ENCODE measurements at regions not wholly inside any gene's neighbourhood (a gene's known extent, or its start where the extent isn't known, plus 50 kb on each side); places are given as distances from the start of the nearest gene placed in this dataset.
"Not testable (repeated sequence)": the region's sequence is repeated elsewhere in the genome, so short reads cannot be mapped to it uniquely, and the experiment has no call there.

- DNase-seq (ENCODE audit: missing footprints) = no peak
- intact Hi-C loops (cut with DNase I) = no loop called here
- no peak for ATAC-seq
Measured at GRCh38 chr10:117492504-117492903, 50.0 kb upstream of the EMX2 start.

- DNase-seq (ENCODE audit: missing footprints) = no peak
- intact Hi-C loops (cut with DNase I) = no loop called here
- no peak for ATAC-seq
Measured at GRCh38 chr10:117488004-117488403, 54.5 kb upstream of the EMX2 start.

GRCh38 chr10:117486606-117487005 is 55.9 kb upstream of the EMX2 start:
- intact Hi-C loops (cut with DNase I) = no loop called here
- ATAC-seq = no peak
- DNase-seq (ENCODE audit: missing footprints) = no peak

- DNase-seq (ENCODE audit: missing footprints) (no peak), ATAC-seq (no peak)
- intact Hi-C loops (cut with DNase I) = no loop called here
Measured at GRCh38 chr10:117483056-117483590, 59.4 kb upstream of the EMX2 start.

GRCh38 chr10:117481011-117481410 is 61.5 kb upstream of the EMX2 start:
- intact Hi-C loops (cut with DNase I); ATAC-seq: not testable (repeated sequence)

GRCh38 chr10:117480097-117480496 is 62.4 kb upstream of the EMX2 start:
- ATAC-seq = no peak
- DNase-seq (ENCODE audit: missing footprints) = no peak
- intact Hi-C loops (cut with DNase I) = no loop called here

More at GRCh38 chr10:117481011-117481410, 61.5 kb upstream of the EMX2 start:
- not testable (repeated sequence) for DNase-seq (ENCODE audit: missing footprints)

GRCh38 chr10:117477961-117478670 is 64.4 kb upstream of the EMX2 start:
- no peak for ATAC-seq
- no peak for DNase-seq (ENCODE audit: missing footprints)
- intact Hi-C loops (cut with DNase I) = no loop called here

- ATAC-seq (peak; percentile 96), DNase-seq (ENCODE audit: missing footprints) (no peak)
- intact Hi-C loops (cut with DNase I) = no loop called here
Measured at GRCh38 chr10:117477211-117477947, 65.2 kb upstream of the EMX2 start.

- DNase-seq (ENCODE audit: missing footprints) (no peak), ATAC-seq (peak; percentile 40)
- intact Hi-C loops (cut with DNase I) = no loop called here
Measured at GRCh38 chr10:117476716-117477115, 65.8 kb upstream of the EMX2 start.

GRCh38 chr10:117476281-117476680 is 66.3 kb upstream of the EMX2 start:
- no peak for DNase-seq (ENCODE audit: missing footprints)
- ATAC-seq = no peak
- intact Hi-C loops (cut with DNase I) = no loop called here

- DNase-seq (ENCODE audit: missing footprints) (no peak), ATAC-seq (no peak)
- intact Hi-C loops (cut with DNase I) = no loop called here
Measured at GRCh38 chr10:117472872-117473271, 69.7 kb upstream of the EMX2 start.

- DNase-seq (ENCODE audit: missing footprints) = no peak
- no peak for ATAC-seq
- intact Hi-C loops (cut with DNase I) = no loop called here
Measured at GRCh38 chr10:117471344-117471874, 71.1 kb upstream of the EMX2 start.

- no peak for ATAC-seq
- DNase-seq (ENCODE audit: missing footprints) = no peak
- intact Hi-C loops (cut with DNase I) = no loop called here
Measured at GRCh38 chr10:117470733-117471132, 71.8 kb upstream of the EMX2 start.

- intact Hi-C loops (cut with DNase I) = no loop called here
- ATAC-seq = no peak
- no peak for DNase-seq (ENCODE audit: missing footprints)
Measured at GRCh38 chr10:117468665-117469064, 73.9 kb upstream of the EMX2 start.

GRCh38 chr10:117464176-117464575 is 78.4 kb upstream of the EMX2 start:
- ATAC-seq = no peak
- no peak for DNase-seq (ENCODE audit: missing footprints)
- intact Hi-C loops (cut with DNase I) = no loop called here

GRCh38 chr10:117463545-117463920 is 79.0 kb upstream of the EMX2 start:
- ATAC-seq = no peak
- DNase-seq (ENCODE audit: missing footprints) = no peak
- intact Hi-C loops (cut with DNase I) = no loop called here

GRCh38 chr10:117462816-117463544 is 79.6 kb upstream of the EMX2 start:
- intact Hi-C loops (cut with DNase I) = no loop called here
- DNase-seq (ENCODE audit: missing footprints) = no peak

GRCh38 chr10:117462424-117462792 is 80.1 kb upstream of the EMX2 start:
- intact Hi-C loops (cut with DNase I) = no loop called here
- DNase-seq (ENCODE audit: missing footprints) (no peak), ATAC-seq (no peak)

More at GRCh38 chr10:117462816-117463544, 79.6 kb upstream of the EMX2 start:
- ATAC-seq = no peak

- no peak for DNase-seq (ENCODE audit: missing footprints)
- intact Hi-C loops (cut with DNase I) = no loop called here
- peak; percentile 52 for ATAC-seq
Measured at GRCh38 chr10:117461766-117462423, 80.7 kb upstream of the EMX2 start.
